HepG2 (cell line): ENCODE measurements at regions not wholly inside any gene's neighbourhood (a gene's known extent, or its start where the extent isn't known, plus 50 kb on each side); places are given as distances from the start of the nearest gene placed in this dataset.

Source experiments
- CREB1 ChIP-seq, 2 experiments: fragments of 450-650 bp in 1 of 2; IDR thresholded peaks; 2 replicates each; pipeline ENCODE4 v1.6.1; 2016 to 2017; ENCODE audit warnings: control low read depth in 1 of 2, mild to moderate bottlenecking in 1 of 2, missing compliant biosample characterization in 1 of 2, missing genetic modification characterization in 1 of 2
- CTCF ChIP-seq: sonication (generic); formaldehyde crosslinking; IDR thresholded peaks from 2 replicates; pipeline ENCODE4 v1.5.0; 2020; ENCODE audit warnings: mild to moderate bottlenecking, missing genetic modification reagents, moderate library complexity
- DPF2 ChIP-seq: sonication (generic); formaldehyde crosslinking; IDR thresholded peaks from 2 replicates; pipeline ENCODE4 v1.4.0; 2020; ENCODE audit warnings: mild to moderate bottlenecking, low read depth, missing genetic modification reagents, borderline replicate concordance
- FOXP4 ChIP-seq: sonication (generic); formaldehyde crosslinking; IDR thresholded peaks from 2 replicates; pipeline ENCODE4 v1.4.0; 2020; ENCODE audit warnings: missing genetic modification reagents
- GRHL1 ChIP-seq: sonication (generic); formaldehyde crosslinking; conservative IDR thresholded peaks from 2 replicates; pipeline ENCODE4 v1.8.0; 2022; ENCODE audit warnings: missing genetic modification reagents
- HMGXB4 ChIP-seq, 2 experiments: sonication (generic) in 1 of 2; formaldehyde crosslinking in 1 of 2; IDR thresholded peaks; 2 replicates each; pipeline versions ENCODE4 v1.4.0 to v1.6.1; 2018 to 2020; ENCODE audit warnings: missing genetic modification reagents in 2 of 2, borderline replicate concordance in 1 of 2, low read depth in 1 of 2, mild to moderate bottlenecking in 1 of 2, missing biosample characterization in 1 of 2
- JUND ChIP-seq: sonication (generic); formaldehyde crosslinking; IDR thresholded peaks from 2 replicates; pipeline ENCODE4 v1.8.0; 2022; ENCODE audit warnings: mild to moderate bottlenecking, missing genetic modification reagents
- POLR2A ChIP-seq, 2 experiments: IDR thresholded peaks; 2 replicates each; pipeline ENCODE4 v1.6.1; 2011; ENCODE audit warnings: low read depth in 2 of 2, low read length in 2 of 2, mild to moderate bottlenecking in 1 of 2, moderate library complexity in 1 of 2; ENCODE audit not compliant: insufficient read depth in 1 of 2
- SP1 ChIP-seq, 2 experiments: fragments of 450-650 bp in 1 of 2; sonication (generic) in 1 of 2; formaldehyde crosslinking in 1 of 2; IDR thresholded peaks; 2 replicates each; pipeline versions ENCODE4 v1.4.0 to v1.6.1; 2016 to 2020; ENCODE audit warnings: missing genetic modification reagents in 1 of 2
- TAF1 ChIP-seq: sonication (generic); formaldehyde crosslinking; IDR thresholded peaks from 2 replicates; pipeline ENCODE4 v1.4.0; 2020; ENCODE audit warnings: missing genetic modification reagents
- ZBTB43 ChIP-seq: sonication (generic); formaldehyde crosslinking; conservative IDR thresholded peaks from 2 replicates; pipeline ENCODE4 v1.4.0; 2020; ENCODE audit warnings: missing genetic modification reagents
- ZNF558 ChIP-seq: sonication (generic); formaldehyde crosslinking; IDR thresholded peaks from 2 replicates; pipeline ENCODE4 v1.9.0; 2022; ENCODE audit warnings: mild to moderate bottlenecking, missing genetic modification reagents, borderline replicate concordance
- ZNF713 ChIP-seq: sonication (generic); formaldehyde crosslinking; IDR thresholded peaks from 2 replicates; pipeline ENCODE4 v1.4.0; 2020; ENCODE audit warnings: mild to moderate bottlenecking, missing genetic modification reagents

- no peak for TF ChIP-seq CTCF (CRISPR knock-in tag)
- TF ChIP-seq POLR2A (IDR thresholded peaks at IDR 0.05; ENCODE audit: insufficient read depth in 1 of 2, low read depth in 2 of 2, low read length in 2 of 2), result no peak
- TF ChIP-seq FOXP4 (CRISPR knock-in tag), result no peak
- TF ChIP-seq ZNF713 (CRISPR knock-in tag), result no peak
- TF ChIP-seq CREB1 (IDR thresholded peaks at IDR 0.05), result no peak
- no peak for TF ChIP-seq CREB1 (CRISPR knock-in tag; IDR thresholded peaks at IDR 0.05)
- TF ChIP-seq TAF1, result no peak
- no peak for TF ChIP-seq DPF2
- TF ChIP-seq JUND, result no peak
- no peak for TF ChIP-seq ZBTB43 (CRISPR knock-in tag)
- no peak for TF ChIP-seq ZNF558 (CRISPR knock-in tag)
- TF ChIP-seq GRHL1 (CRISPR knock-in tag), result no peak
- TF ChIP-seq SP1 (IDR thresholded peaks at IDR 0.05), result no peak
- TF ChIP-seq SP1 (CRISPR knock-in tag; IDR thresholded peaks at IDR 0.05), result no peak
- TF ChIP-seq HMGXB4 (CRISPR knock-in tag; IDR thresholded peaks at IDR 0.05; ENCODE audit: borderline replicate concordance in 1 of 2, low read depth in 1 of 2), result no peak
Measured at GRCh38 chr2:59528525-59528924, 1024.9 kb downstream of the BCL11A start.
